Testis (tissue), 2 donors: ENCODE measurements at regions not wholly inside any gene's neighbourhood (a gene's known extent, or its start where the extent isn't known, plus 50 kb on each side); places are given as distances from the start of the nearest gene placed in this dataset.

ENCODE experiments used
- DNase-seq: peaks from one replicate; pipeline ENCODE4 v3.0.0-alpha.2; 2019
- H3K27ac ChIP-seq, 2 donors: fragments of 200-600 bp; sonication (generic); one replicate each; pipeline ENCODE4 v1.5.1; 2019
- H3K27me3 ChIP-seq: fragments of 200-600 bp; sonication (generic); one replicate; pipeline ENCODE4 v1.5.1; 2019
- H3K36me3 ChIP-seq: fragments of 200-600 bp; sonication (generic); one replicate; pipeline ENCODE4 v1.5.1; 2017; ENCODE audit warnings: low read depth; ENCODE audit errors: missing control alignments
- H3K4me1 ChIP-seq: fragments of 200-600 bp; sonication (generic); one replicate; pipeline ENCODE4 v1.5.1; 2019
- H3K4me3 ChIP-seq, 2 donors: fragments of 200-600 bp; sonication (generic); one replicate each; pipeline ENCODE4 v1.5.1; 2017 to 2019
- H3K9me3 ChIP-seq: fragments of 200-600 bp; sonication (generic); one replicate; pipeline ENCODE4 v1.5.1; 2017
- POLR2A ChIP-seq: fragments of 450-650 bp; IDR thresholded peaks from one replicate; pipeline ENCODE4 v1.6.1; 2017; ENCODE audit warnings: antibody characterized with exemption, mild to moderate bottlenecking, moderate library complexity
- WGBS, 2 donors: methylation state at CpG; one replicate each; pipeline ENCODE4 v1.1.5; 2018; 5-methylcytosine and 5-hydroxymethylcytosine counted together
- intact Hi-C: fragments of 100-400 bp; cut with DNase I; formaldehyde crosslinking; loops from one replicate; pipeline ENCODE4 v1.15.1; 2023; ENCODE audit warnings: low total_unique reads
- TF ChIP-seq, protein P1 (sequence below), 3 experiments: fragments of 450-650 bp in 2 of 3; fragments of 200-600 bp in 1 of 3; sonication (generic) in 1 of 3; IDR thresholded peaks; one replicate each; pipeline ENCODE4 v1.5.1; 2016 to 2019; ENCODE audit warnings: antibody characterized with exemption in 3 of 3, mild to moderate bottlenecking in 2 of 3, moderate library complexity in 1 of 3

DNA sequence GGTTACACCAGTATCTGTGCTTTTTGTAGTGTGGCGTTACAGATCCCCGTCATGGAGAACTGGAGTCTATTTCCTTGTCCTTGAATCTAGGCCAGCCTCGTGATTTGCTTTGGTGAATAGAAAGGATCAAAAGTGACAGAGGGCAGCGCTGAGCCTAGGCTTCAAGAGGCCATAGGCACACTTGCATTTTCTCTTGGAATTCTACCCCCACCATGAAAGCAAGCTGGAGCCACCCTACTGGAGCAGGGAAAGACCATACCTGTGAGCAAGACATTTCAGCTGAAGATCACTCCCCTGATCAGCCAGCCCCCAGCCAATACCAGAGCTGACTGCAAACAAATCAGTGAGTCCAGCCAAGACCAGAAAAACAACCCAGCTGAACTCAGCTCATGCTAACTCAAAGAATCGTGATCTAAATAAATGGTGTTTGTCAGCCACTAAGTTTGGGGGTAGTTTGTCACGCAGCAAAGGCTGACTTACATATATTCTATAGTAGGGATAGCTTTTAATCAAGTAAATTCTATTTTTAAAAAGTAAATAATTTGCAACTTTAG, 521.9 kb upstream of the TBX3 start:
- no peaks in the 10 kb centered on the region for H3K4me1 ChIP-seq
- intact Hi-C loops: no loop called here
- 54 to 57% methylated on average over 5 to 6 of the region's 6 CpGs for WGBS, 2 donors
- DNase-seq: no peak
- no peaks in the 10 kb centered on the region for H3K27me3 ChIP-seq
- no peaks in the 10 kb centered on the region for H3K9me3 ChIP-seq
- no peak overlapping the region for H3K27ac ChIP-seq
- no peak for TF ChIP-seq POLR2A
- TF ChIP-seq, protein P1, sequence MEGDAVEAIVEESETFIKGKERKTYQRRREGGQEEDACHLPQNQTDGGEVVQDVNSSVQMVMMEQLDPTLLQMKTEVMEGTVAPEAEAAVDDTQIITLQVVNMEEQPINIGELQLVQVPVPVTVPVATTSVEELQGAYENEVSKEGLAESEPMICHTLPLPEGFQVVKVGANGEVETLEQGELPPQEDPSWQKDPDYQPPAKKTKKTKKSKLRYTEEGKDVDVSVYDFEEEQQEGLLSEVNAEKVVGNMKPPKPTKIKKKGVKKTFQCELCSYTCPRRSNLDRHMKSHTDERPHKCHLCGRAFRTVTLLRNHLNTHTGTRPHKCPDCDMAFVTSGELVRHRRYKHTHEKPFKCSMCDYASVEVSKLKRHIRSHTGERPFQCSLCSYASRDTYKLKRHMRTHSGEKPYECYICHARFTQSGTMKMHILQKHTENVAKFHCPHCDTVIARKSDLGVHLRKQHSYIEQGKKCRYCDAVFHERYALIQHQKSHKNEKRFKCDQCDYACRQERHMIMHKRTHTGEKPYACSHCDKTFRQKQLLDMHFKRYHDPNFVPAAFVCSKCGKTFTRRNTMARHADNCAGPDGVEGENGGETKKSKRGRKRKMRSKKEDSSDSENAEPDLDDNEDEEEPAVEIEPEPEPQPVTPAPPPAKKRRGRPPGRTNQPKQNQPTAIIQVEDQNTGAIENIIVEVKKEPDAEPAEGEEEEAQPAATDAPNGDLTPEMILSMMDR (IDR thresholded peaks at IDR 0.05): no peak
- no peaks in the 10 kb centered on the region for H3K36me3 ChIP-seq
- no peak overlapping the region for H3K4me3 ChIP-seq

DNA sequence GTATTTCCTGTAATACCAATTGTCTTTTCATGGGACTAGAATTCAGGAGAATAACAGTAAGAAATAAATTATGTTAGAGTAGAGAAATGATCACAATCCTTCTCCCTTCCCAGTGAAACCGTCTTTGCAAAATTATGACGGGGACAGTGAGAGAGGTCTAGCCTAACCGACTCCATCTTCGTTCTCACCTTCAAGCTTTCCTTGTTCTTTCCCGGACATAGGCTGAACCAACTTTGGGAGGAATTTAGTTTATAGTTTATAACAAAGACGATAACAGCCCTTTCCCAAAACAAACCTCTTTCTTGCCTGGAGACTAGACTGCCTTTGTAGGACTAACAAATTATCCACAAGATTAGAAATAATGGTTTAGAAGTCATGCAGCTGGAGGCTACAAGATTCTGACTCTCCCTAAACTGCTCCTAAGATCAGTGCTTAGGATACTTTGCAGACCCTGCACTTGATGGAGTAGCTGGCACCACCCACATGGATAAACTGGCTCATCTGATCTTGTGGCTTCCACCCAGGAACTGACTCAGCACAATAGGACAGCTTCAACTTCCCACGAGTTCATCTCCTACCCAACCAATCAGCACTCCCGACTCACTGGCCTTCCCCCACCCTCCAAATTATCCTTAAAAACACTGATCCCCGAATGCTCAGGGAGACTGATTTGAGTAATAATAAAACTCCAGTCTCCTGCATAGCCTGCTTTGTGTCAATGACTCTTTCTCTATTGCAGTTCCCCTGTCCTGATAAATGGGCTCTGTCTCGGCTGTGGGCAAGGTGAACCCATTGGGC, 521.2 kb upstream of the TBX3 start:
- Histone ChIP-seq H3K27me3 (no peaks in the 10 kb centered on the region), H3K4me3 (no peak overlapping the region), H3K9me3 (no peaks in the 10 kb centered on the region), H3K27ac (no peak overlapping the region), H3K4me1 (no peaks in the 10 kb centered on the region), H3K36me3 (no peaks in the 10 kb centered on the region)
- DNase-seq: no peak
- 83 to 86% methylated on average over 10 of the region's 10 CpGs for WGBS, 2 donors
- intact Hi-C loops: no loop called here
- TF ChIP-seq, protein P1 (IDR thresholded peaks at IDR 0.05): no peak
- TF ChIP-seq POLR2A: no peak

DNA sequence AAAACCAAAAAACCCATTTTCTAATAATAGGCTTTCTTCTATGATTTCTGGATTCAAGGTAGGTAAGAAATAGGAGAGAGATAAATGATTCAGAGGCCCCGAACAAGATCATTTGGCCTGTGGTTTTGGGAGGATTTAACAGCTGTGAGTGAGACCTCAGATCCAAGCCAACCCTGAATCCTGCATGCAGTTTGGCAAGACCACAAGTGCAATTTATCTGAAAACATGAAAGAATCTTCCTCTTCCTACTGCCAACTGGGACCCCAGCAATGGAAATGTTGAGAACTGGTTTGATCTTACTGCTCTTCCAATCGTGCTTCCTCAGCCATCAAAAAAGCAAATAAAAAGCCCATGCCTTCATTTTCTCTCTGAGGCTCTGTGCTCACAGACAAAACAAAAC, 519.7 kb upstream of the TBX3 start:
- Histone ChIP-seq H3K4me3 (no peak overlapping the region), H3K9me3 (no peaks in the 10 kb centered on the region), H3K4me1 (no peaks in the 10 kb centered on the region), H3K36me3 (no peaks in the 10 kb centered on the region), H3K27ac (peak overlapping the region in 1 of 2 donors; percentile 17), H3K27me3 (no peaks in the 10 kb centered on the region)
- intact Hi-C loops: no loop called here
- TF ChIP-seq, protein P1 (IDR thresholded peaks at IDR 0.05): no peak
- TF ChIP-seq POLR2A: no peak
- no peak for DNase-seq
- WGBS, 2 donors: 43 to 56% methylated on average over 2 of the region's 2 CpGs

DNA sequence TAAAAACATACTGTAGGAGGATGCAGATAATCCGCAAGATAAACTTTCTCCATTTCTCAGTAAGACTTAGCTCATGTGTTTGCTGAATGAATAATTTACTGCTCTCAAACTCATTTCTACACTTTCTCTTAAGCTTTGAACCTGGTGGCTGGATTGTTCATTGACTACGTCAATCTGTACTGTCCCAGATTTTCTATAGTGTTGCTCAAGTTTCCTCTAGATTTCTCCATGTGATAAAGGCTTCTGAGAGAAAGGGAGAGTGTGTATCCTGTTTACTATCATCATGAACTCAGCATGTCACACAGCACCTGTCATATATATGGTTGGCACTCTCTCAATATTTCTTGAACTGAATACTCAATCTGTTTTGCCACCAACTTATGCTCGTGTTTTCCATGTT, 518.0 kb upstream of the TBX3 start:
- Histone ChIP-seq H3K27me3 (no peaks in the 10 kb centered on the region), H3K36me3 (no peaks in the 10 kb centered on the region), H3K4me1 (no peaks in the 10 kb centered on the region), H3K4me3 (no peak overlapping the region), H3K9me3 (no peaks in the 10 kb centered on the region), H3K27ac (no peak overlapping the region)
- intact Hi-C loops: no loop called here
- 88 to 93% methylated on average over 3 of the region's 3 CpGs for WGBS, 2 donors
- no peak for DNase-seq
- TF ChIP-seq, protein P1 (IDR thresholded peaks at IDR 0.05): no peak
- no peak for TF ChIP-seq POLR2A

DNA sequence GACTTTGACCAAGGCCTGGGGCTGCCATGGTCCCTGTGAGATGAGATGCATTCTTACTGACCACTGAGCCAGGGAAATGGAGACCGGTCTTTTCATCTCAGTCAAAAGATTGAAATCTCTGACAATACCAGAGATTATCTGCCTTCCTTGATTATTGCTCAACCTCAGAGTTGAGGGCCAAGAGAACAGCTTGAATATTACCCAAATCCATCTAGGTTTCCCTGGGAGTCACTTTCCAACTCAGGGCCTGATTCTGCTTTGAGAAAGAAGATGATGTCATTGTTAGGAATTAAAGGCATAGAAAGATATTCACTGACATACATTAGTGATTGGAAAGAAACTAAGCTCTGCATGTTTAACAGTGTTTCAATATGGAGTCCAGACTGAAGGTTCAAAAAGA, 515.9 kb upstream of the TBX3 start:
- H3K36me3 ChIP-seq: no peaks in the 10 kb centered on the region
- TF ChIP-seq POLR2A: no peak
- TF ChIP-seq, protein P1 (IDR thresholded peaks at IDR 0.05): no peak
- DNase-seq: no peak
- no peaks in the 10 kb centered on the region for H3K27me3 ChIP-seq
- intact Hi-C loops: no loop called here
- 87 to 96% methylated on average over 1 of the region's 1 CpG for WGBS, 2 donors
- H3K4me3 ChIP-seq: no peak overlapping the region
- H3K4me1 ChIP-seq: no peaks in the 10 kb centered on the region
- H3K9me3 ChIP-seq: no peaks in the 10 kb centered on the region
- H3K27ac ChIP-seq: no peak overlapping the region
